HCT116 (cell line): ENCODE measurements at regions not wholly inside any gene's neighbourhood (a gene's known extent, or its start where the extent isn't known, plus 50 kb on each side); places are given as distances from the start of the nearest gene placed in this dataset.

Experiments used
- ATAC-seq: fragments of 200-7000 bp; cut with Tn5 transposase; 2 replicates; pipeline ENCODE4 v1.9.1; 2020; ENCODE audit warnings: mild to moderate bottlenecking, moderate library complexity
- BruUV-seq: library from RNA; stranded (reverse); fragments of 400-500 nt; replicated peaks from 2 replicates; lab custom pipeline; 2021; lab: Mats Ljungman, UMichigan
- CTCF ChIA-PET: fragments of 300-600 bp; sonication (Branson Sonifier 250); formaldehyde crosslinking; loops from one replicate; lab custom pipeline; 2021; ENCODE audit warnings: antibody characterized with exemption; lab: Charles Lee
- POLR2A ChIA-PET: fragments of 300-600, 350-600 bp; sonication (Branson Sonifier 250); formaldehyde crosslinking; loops from one replicate; lab custom pipeline; 2021; ENCODE audit warnings: antibody characterized with exemption; lab: Charles Lee
- RAD21 ChIA-PET, 2 experiments: fragments of 300-600 bp; sonication (Branson Sonifier 250); formaldehyde crosslinking; loops; one replicate each; lab custom pipeline; 2023; ENCODE audit warnings: low total read pairs in 2 of 2; ENCODE audit not compliant: uncharacterized antibody in 2 of 2, unreplicated experiment in 2 of 2, low non-redundant PET in 1 of 2; lab: Charles Lee
- DNase-seq: peaks from one replicate; pipeline ENCODE4 v3.0.0-alpha.2; 2010; ENCODE audit warnings: low read depth, low spot score
- H2AFZ ChIP-seq: fragments of 200-600 bp; shearing (Covaris generic), sonication (generic); 2 replicates; pipeline ENCODE4 v1.6.1; 2017; ENCODE audit warnings: low read depth, mixed run types, mixed read lengths, antibody characterized with exemption, low read length; ENCODE audit not compliant: poor library complexity, severe bottlenecking
- H3K27ac ChIP-seq: 2 replicates; pipeline ENCODE4 v1.5.1; 2012; ENCODE audit warnings: low read depth, low read length
- H3K27me3 ChIP-seq: fragments of 200-600 bp; sonication (generic); 2 replicates; pipeline ENCODE4 v1.6.1; 2016; ENCODE audit warnings: mixed run types, low read length, mixed read lengths; ENCODE audit not compliant: insufficient read depth
- H3K36me3 ChIP-seq, 2 experiments: fragments of 200-500 bp in 1 of 2; fragments of 200-600 bp in 1 of 2; sonication (Bioruptor generic) in 1 of 2; sonication (generic) in 1 of 2; 2 replicates each; pipeline versions ENCODE4 v1.5.1 to v1.6.1; 2014 to 2016; ENCODE audit warnings: low read length in 2 of 2, inconsistent platforms in 1 of 2, mixed read lengths in 1 of 2, mixed run types in 1 of 2; ENCODE audit not compliant: insufficient read depth in 2 of 2, control insufficient read depth in 1 of 2
- H3K4me1 ChIP-seq, 2 experiments: fragments of 200-600 bp in 1 of 2; sonication (generic) in 1 of 2; 2 replicates each; pipeline versions ENCODE4 v1.5.1 to v1.6.1; 2012 to 2017; ENCODE audit warnings: low read length in 2 of 2, inconsistent platforms in 1 of 2, mild to moderate bottlenecking in 1 of 2, mixed read lengths in 1 of 2, mixed run types in 1 of 2, moderate library complexity in 1 of 2; ENCODE audit not compliant: insufficient read depth in 2 of 2, control insufficient read depth in 1 of 2
- H3K4me2 ChIP-seq: fragments of 200-600 bp; sonication (generic); 2 replicates; pipeline ENCODE4 v1.6.1; 2017; ENCODE audit warnings: mixed run types, low read length, mixed read lengths
- H3K4me3 ChIP-seq, 2 experiments: fragments of 200-600 bp in 1 of 2; sonication (generic) in 1 of 2; replicated peaks in 1 of 2; 2 replicates each; pipeline ENCODE4 v1.5.1; 2011 to 2016; ENCODE audit warnings: low read length in 2 of 2, control low read depth in 1 of 2, low read depth in 1 of 2, mild to moderate bottlenecking in 1 of 2, mixed read lengths in 1 of 2, mixed run types in 1 of 2
- H3K79me2 ChIP-seq: fragments of 200-600 bp; sonication (generic); 2 replicates; pipeline ENCODE4 v1.6.1; 2017; ENCODE audit warnings: mild to moderate bottlenecking, mixed run types, low read length, moderate library complexity, mixed read lengths; ENCODE audit not compliant: insufficient read depth
- H3K9ac ChIP-seq: fragments of 200-600 bp; sonication (generic); 2 replicates; pipeline ENCODE4 v1.6.1; 2016; ENCODE audit warnings: low read length, mixed read lengths
- H3K9me2 ChIP-seq: fragments of 200-600 bp; sonication (generic), shearing (Covaris generic); 2 replicates; pipeline ENCODE4 v1.6.1; 2017; ENCODE audit warnings: mixed run types, mild to moderate bottlenecking, moderate library complexity; ENCODE audit not compliant: insufficient read depth
- H3K9me3 ChIP-seq, 2 experiments: fragments of 200-500 bp in 1 of 2; fragments of 200-600 bp in 1 of 2; sonication (Bioruptor generic) in 1 of 2; sonication (generic) in 1 of 2; 2 replicates each; pipeline ENCODE4 v1.6.1; 2014 to 2017; ENCODE audit warnings: low read length in 2 of 2, mixed read lengths in 2 of 2, inconsistent platforms in 1 of 2, low read depth in 1 of 2, mild to moderate bottlenecking in 1 of 2, mixed run types in 1 of 2, moderate library complexity in 1 of 2; ENCODE audit not compliant: control insufficient read depth in 1 of 2, insufficient read depth in 1 of 2
- H4K20me1 ChIP-seq: fragments of 200-600 bp; sonication (generic), shearing (Covaris generic); 2 replicates; pipeline ENCODE4 v1.6.1; 2017; ENCODE audit warnings: mixed run types, mild to moderate bottlenecking, moderate library complexity; ENCODE audit not compliant: insufficient read depth
- CBX3 ChIP-seq: IDR thresholded peaks from 2 replicates; pipeline ENCODE4 v1.6.1; 2012; ENCODE audit warnings: low read depth
- CEBPB ChIP-seq: IDR thresholded peaks from 2 replicates; pipeline ENCODE4 v1.6.1; 2012; ENCODE audit warnings: low read depth
- EGR1 ChIP-seq: IDR thresholded peaks from 2 replicates; pipeline ENCODE4 v1.6.1; 2012; ENCODE audit warnings: low read depth
- ELF1 ChIP-seq: IDR thresholded peaks from 2 replicates; pipeline ENCODE4 v1.6.1; 2012; ENCODE audit warnings: low read depth, borderline replicate concordance
- EZH2 ChIP-seq: fragments of 200-600 bp; sonication (generic); IDR thresholded peaks from 2 replicates; pipeline ENCODE4 v1.6.1; 2017; ENCODE audit warnings: antibody characterized with exemption, mixed run types
- EZH2phosphoT487 ChIP-seq: fragments of 200-600 bp; IDR thresholded peaks from 2 replicates; pipeline ENCODE4 v1.6.1; 2018; ENCODE audit warnings: antibody characterized with exemption, borderline replicate concordance
- FOSL1 ChIP-seq: IDR thresholded peaks from 2 replicates; pipeline ENCODE4 v1.6.1; 2012; ENCODE audit warnings: low read depth
- JUND ChIP-seq: IDR thresholded peaks from 2 replicates; pipeline ENCODE4 v1.6.1; 2012
- POLR2A ChIP-seq: IDR thresholded peaks from 2 replicates; pipeline ENCODE4 v1.7.0; 2011; ENCODE audit warnings: borderline replicate concordance; ENCODE audit not compliant: insufficient read depth, insufficient read length; ENCODE audit errors: extremely low read depth
- RAD21 ChIP-seq: IDR thresholded peaks from 2 replicates; pipeline ENCODE4 v1.6.1; 2012; ENCODE audit warnings: low read depth, mild to moderate bottlenecking
- SIN3A ChIP-seq: IDR thresholded peaks from 2 replicates; pipeline ENCODE4 v1.6.1; 2012; ENCODE audit warnings: low read depth
- SP1 ChIP-seq: IDR thresholded peaks from 2 replicates; pipeline ENCODE4 v1.6.1; 2012; ENCODE audit warnings: low read depth
- TCF7L2 ChIP-seq: IDR thresholded peaks from 2 replicates; pipeline ENCODE4 v1.7.0; 2011; ENCODE audit warnings: borderline replicate concordance, inconsistent platforms; ENCODE audit not compliant: insufficient read depth, insufficient read length; ENCODE audit errors: extremely low read depth
- YY1 ChIP-seq: IDR thresholded peaks from 2 replicates; pipeline ENCODE4 v1.6.1; 2011; ENCODE audit warnings: low read length, low read depth, moderate library complexity, mild to moderate bottlenecking; ENCODE audit not compliant: insufficient replicate concordance; ENCODE audit errors: extremely low read depth
- ZFX ChIP-seq: fragments of 450-650 bp; IDR thresholded peaks from 2 replicates; pipeline ENCODE4 v1.6.1; 2017
- ZNF274 ChIP-seq: fragments of 200-500 bp; sonication (Bioruptor generic); IDR thresholded peaks from 2 replicates; pipeline ENCODE4 v1.6.1; 2014; ENCODE audit warnings: mild to moderate bottlenecking, low read depth, low read length, inconsistent platforms
- intact Hi-C: fragments of 100-400 bp; cut with micrococcal nuclease; formaldehyde crosslinking; loops from 2 replicates; pipeline ENCODE4 v1.10.0; 2022
- TF ChIP-seq, protein P1 (sequence below), 3 experiments: fragments of 200-600 bp in 1 of 3; sonication (generic) in 1 of 3; IDR thresholded peaks in 2 of 3; conservative IDR thresholded peaks in 1 of 3; 2 replicates each; pipeline ENCODE4 v1.5.1; 2012 to 2017; ENCODE audit warnings: low read depth in 2 of 3, low read length in 2 of 3, antibody characterized with exemption in 1 of 3, borderline replicate concordance in 1 of 3, control low read depth in 1 of 3, mild to moderate bottlenecking in 1 of 3, mixed read lengths in 1 of 3, mixed run types in 1 of 3, moderate library complexity in 1 of 3; ENCODE audit not compliant: insufficient read depth in 1 of 3
- TF ChIP-seq, protein P2 (sequence below): IDR thresholded peaks from 2 replicates; pipeline ENCODE4 v1.6.1; 2012; ENCODE audit warnings: low read depth
- TF ChIP-seq, protein P3 (sequence below): IDR thresholded peaks from 2 replicates; pipeline ENCODE4 v1.6.1; 2012
- TF ChIP-seq, protein P4 (sequence below): IDR thresholded peaks from 2 replicates; pipeline ENCODE4 v1.6.1; 2012

DNA sequence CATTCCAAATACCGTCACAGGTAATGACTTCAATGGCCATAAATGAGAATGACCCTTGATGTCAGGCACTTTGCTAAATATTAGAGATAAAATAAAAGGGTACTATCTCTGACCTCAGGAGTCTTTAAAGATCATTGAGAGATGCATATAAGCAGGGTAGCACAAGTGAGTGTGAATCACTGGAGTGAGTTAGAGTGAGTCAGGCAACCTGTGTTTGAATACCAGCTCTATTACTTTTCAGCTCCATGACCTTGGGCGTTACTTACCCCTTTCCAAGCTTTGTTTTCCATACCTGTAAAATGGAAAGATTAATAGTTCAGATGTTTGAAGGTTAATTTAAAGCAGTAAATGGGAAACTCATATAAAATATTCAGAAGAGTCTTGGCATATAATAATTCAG is 1058.0 kb upstream of the ADGRL4 start:
- ChIA-PET RAD21 (no interaction called here), CTCF (no interaction called here), POLR2A (no interaction called here)
- no peaks in the 10 kb centered on the region for H3K79me2 ChIP-seq
- H3K4me1 ChIP-seq: no peaks in the 10 kb centered on the region
- no peaks in the 10 kb centered on the region for H3K36me3 ChIP-seq
- DNase-seq (no peak), ATAC-seq (no peak)
- no peaks in the 10 kb centered on the region for H3K27me3 ChIP-seq
- H3K4me3 ChIP-seq: no peak overlapping the region
- no TSS peak for BruUV-seq
- no peak overlapping the region for H3K9ac ChIP-seq
- intact Hi-C loops: no loop called here
- no peaks in the 10 kb centered on the region for H3K9me3 ChIP-seq
- H3K4me2 ChIP-seq: no peak overlapping the region
- no peak overlapping the region for H3K27ac ChIP-seq
- H4K20me1 ChIP-seq: no peaks in the 10 kb centered on the region
- no peaks in the 10 kb centered on the region; the same call in 1 of the 2 replicates for H3K9me2 ChIP-seq
- H2AFZ ChIP-seq: no peak overlapping the region
- TF ChIP-seq FOSL1 (no peak), SIN3A (no peak), CBX3 (no peak), RAD21 (no peak), ZFX (no peak), TCF7L2 (no peak), ZNF274 (no peak), EZH2phosphoT487 (no peak), POLR2A (no peak), ELF1 (no peak), SP1 (no peak), CEBPB (no peak), EZH2 (no peak), JUND (no peak), YY1 (no peak), EGR1 (no peak)
- TF ChIP-seq, protein P1, sequence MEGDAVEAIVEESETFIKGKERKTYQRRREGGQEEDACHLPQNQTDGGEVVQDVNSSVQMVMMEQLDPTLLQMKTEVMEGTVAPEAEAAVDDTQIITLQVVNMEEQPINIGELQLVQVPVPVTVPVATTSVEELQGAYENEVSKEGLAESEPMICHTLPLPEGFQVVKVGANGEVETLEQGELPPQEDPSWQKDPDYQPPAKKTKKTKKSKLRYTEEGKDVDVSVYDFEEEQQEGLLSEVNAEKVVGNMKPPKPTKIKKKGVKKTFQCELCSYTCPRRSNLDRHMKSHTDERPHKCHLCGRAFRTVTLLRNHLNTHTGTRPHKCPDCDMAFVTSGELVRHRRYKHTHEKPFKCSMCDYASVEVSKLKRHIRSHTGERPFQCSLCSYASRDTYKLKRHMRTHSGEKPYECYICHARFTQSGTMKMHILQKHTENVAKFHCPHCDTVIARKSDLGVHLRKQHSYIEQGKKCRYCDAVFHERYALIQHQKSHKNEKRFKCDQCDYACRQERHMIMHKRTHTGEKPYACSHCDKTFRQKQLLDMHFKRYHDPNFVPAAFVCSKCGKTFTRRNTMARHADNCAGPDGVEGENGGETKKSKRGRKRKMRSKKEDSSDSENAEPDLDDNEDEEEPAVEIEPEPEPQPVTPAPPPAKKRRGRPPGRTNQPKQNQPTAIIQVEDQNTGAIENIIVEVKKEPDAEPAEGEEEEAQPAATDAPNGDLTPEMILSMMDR (IDR thresholded peaks at IDR 0.05 in 2 of 3, conservative IDR thresholded peaks at IDR 0.05 in 1 of 3; ENCODE audit: borderline replicate concordance in 1 of 3, insufficient read depth in 1 of 3, low read depth in 2 of 3, low read length in 2 of 3): no peak
- TF ChIP-seq, protein P2, sequence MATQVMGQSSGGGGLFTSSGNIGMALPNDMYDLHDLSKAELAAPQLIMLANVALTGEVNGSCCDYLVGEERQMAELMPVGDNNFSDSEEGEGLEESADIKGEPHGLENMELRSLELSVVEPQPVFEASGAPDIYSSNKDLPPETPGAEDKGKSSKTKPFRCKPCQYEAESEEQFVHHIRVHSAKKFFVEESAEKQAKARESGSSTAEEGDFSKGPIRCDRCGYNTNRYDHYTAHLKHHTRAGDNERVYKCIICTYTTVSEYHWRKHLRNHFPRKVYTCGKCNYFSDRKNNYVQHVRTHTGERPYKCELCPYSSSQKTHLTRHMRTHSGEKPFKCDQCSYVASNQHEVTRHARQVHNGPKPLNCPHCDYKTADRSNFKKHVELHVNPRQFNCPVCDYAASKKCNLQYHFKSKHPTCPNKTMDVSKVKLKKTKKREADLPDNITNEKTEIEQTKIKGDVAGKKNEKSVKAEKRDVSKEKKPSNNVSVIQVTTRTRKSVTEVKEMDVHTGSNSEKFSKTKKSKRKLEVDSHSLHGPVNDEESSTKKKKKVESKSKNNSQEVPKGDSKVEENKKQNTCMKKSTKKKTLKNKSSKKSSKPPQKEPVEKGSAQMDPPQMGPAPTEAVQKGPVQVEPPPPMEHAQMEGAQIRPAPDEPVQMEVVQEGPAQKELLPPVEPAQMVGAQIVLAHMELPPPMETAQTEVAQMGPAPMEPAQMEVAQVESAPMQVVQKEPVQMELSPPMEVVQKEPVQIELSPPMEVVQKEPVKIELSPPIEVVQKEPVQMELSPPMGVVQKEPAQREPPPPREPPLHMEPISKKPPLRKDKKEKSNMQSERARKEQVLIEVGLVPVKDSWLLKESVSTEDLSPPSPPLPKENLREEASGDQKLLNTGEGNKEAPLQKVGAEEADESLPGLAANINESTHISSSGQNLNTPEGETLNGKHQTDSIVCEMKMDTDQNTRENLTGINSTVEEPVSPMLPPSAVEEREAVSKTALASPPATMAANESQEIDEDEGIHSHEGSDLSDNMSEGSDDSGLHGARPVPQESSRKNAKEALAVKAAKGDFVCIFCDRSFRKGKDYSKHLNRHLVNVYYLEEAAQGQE: no peak
- TF ChIP-seq, protein P3, sequence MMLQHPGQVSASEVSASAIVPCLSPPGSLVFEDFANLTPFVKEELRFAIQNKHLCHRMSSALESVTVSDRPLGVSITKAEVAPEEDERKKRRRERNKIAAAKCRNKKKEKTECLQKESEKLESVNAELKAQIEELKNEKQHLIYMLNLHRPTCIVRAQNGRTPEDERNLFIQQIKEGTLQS: no peak
- TF ChIP-seq, protein P4, sequence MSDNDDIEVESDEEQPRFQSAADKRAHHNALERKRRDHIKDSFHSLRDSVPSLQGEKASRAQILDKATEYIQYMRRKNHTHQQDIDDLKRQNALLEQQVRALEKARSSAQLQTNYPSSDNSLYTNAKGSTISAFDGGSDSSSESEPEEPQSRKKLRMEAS: no peak
